ENCODE measurements at regions not wholly inside any gene's neighbourhood (a gene's known extent, or its start where the extent isn't known, plus 50 kb on each side); places are given as distances from the start of the nearest gene placed in this dataset.

DNA sequence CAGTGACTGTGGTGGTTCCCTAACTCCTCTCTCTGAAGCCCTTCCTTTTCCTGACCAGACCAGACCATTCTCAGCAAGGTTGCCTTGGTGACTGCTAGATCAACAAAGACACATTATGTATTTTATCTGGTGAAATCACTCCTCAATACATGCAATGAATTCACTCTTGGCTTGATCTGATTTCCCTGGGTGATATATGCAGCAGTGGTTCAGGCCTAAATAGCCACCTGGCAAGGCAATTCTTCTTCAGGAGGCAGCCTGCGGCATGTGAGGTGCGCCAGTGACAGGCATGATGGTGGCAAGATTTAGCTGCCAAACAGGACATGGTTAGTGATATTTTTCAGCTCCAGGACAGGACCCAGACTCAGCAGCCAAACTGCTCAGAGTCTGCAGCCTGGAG, 350.3 kb upstream of the CCDC196 start:
- no peak for TF ChIP-seq CHD1 (IDR thresholded peaks at IDR 0.05; ENCODE audit: low read depth, low read length)
- TF ChIP-seq RFX5 (IDR thresholded peaks at IDR 0.05; ENCODE audit: low read depth, low read length): no peak
- Histone ChIP-seq H2BK5ac (ENCODE audit: low read depth, low read length, poor library complexity, severe bottlenecking) (no peak overlapping the region), H3K79me1 (ENCODE audit: low read depth in 1 of 2, low read length in 2 of 2) (no peaks in the 10 kb centered on the region), H3K18ac (ENCODE audit: low read depth, low read length) (no peak overlapping the region), H3K36me3 (ENCODE audit: control insufficient read depth, insufficient read depth, low read length) (no peaks in the 10 kb centered on the region), H2AFZ (replicated peaks; ENCODE audit: low read length, poor library complexity) (no peak overlapping the region), H3K9me3 (ENCODE audit: control insufficient read depth, insufficient read depth, low read length) (peaks cover 15% of the 10 kb centered on the region), H3K23ac (ENCODE audit: low read depth, low read length) (no peak overlapping the region), H3K9me1 (ENCODE audit: insufficient read depth, low read length) (no peaks in the 10 kb centered on the region), H2BK15ac (ENCODE audit: low read depth, low read length) (no peak overlapping the region), H3K4me3 (ENCODE audit: insufficient read depth, low read depth, low read length) (no peak overlapping the region), H2AK9ac (replicated peaks; ENCODE audit: low read depth, low read length, poor library complexity) (no peak overlapping the region), H3K14ac (replicated peaks; ENCODE audit: low read depth, low read length) (no peak overlapping the region), H3K27me3 (ENCODE audit: control insufficient read depth, insufficient read depth, low read length) (no peaks in the 10 kb centered on the region), H2AK5ac (ENCODE audit: low read depth, low read length) (no peak overlapping the region), H2BK120ac (ENCODE audit: low read depth, low read length) (no peak overlapping the region), H4K5ac (ENCODE audit: low read depth, low read length) (no peak overlapping the region), H3K4me1 (ENCODE audit: control insufficient read depth, insufficient read depth, low read length) (no peaks in the 10 kb centered on the region), H4K91ac (ENCODE audit: insufficient read depth, low read depth, low read length) (no peak overlapping the region), H3K56ac (ENCODE audit: extremely low read depth, insufficient read depth, low read length) (no peak overlapping the region), H4K20me1 (ENCODE audit: insufficient read depth, low read length) (no peaks in the 10 kb centered on the region), H3K27ac (ENCODE audit: insufficient read depth, low read length) (no peak overlapping the region), H2BK20ac (ENCODE audit: low read depth, low read length) (no peak overlapping the region), H3K4ac (ENCODE audit: low read depth, low read length) (no peak overlapping the region), H3K4me2 (ENCODE audit: low read depth, low read length) (no peak overlapping the region), H4K8ac (ENCODE audit: low read depth in 2 of 2, low read length in 2 of 2) (no peak overlapping the region), H3K9ac (ENCODE audit: low read depth, low read length) (no peak overlapping the region)
- no peak for DNase-seq
- dilution Hi-C loops (cut with HindIII; ENCODE audit: low sequenced_read_pairs, unreplicated experiment): no loop called here
- in situ Hi-C loops (cut with MboI; ENCODE audit: low sequenced_read_pairs): no loop called here
- CTCF ChIA-PET: no interaction called here
- POLR2A ChIA-PET (ENCODE audit: unreplicated experiment): no interaction called here
- WGBS, 2 experiments (ENCODE audit: extremely low coverage in 2 of 2, insufficient read length in 1 of 2): 80% methylated on average over 2 of the region's 2 CpGs; no CpG with 5 or more reads in 1 of the 2 experiments
- no peak for ATAC-seq (ENCODE audit: low read depth)
- no TSS peak for BruUV-seq (replicated peaks)
- intact Hi-C loops (cut with micrococcal nuclease): no loop called here
